Hepatocyte (in vitro differentiated cells): ENCODE measurements at regions not wholly inside any gene's neighbourhood (a gene's known extent, or its start where the extent isn't known, plus 50 kb on each side); places are given as distances from the start of the nearest gene placed in this dataset.

ENCODE experiments used
- DNase-seq: peaks from one replicate; pipeline ENCODE4 v3.0.0-alpha.2; 2016; ENCODE audit warnings: low spot score
- H2AFZ ChIP-seq: fragments of 200-600 bp; sonication (generic); 2 replicates; pipeline ENCODE4 v1.6.0; 2016; ENCODE audit warnings: antibody characterized with exemption, mild to moderate bottlenecking
- H3K27ac ChIP-seq: fragments of 200-600 bp; sonication (generic); 2 replicates; pipeline ENCODE4 v1.5.1; 2016; ENCODE audit warnings: mild to moderate bottlenecking
- H3K27me3 ChIP-seq: fragments of 200-600 bp; sonication (generic); 2 replicates; pipeline ENCODE4 v1.6.1; 2016
- H3K36me3 ChIP-seq: fragments of 200-600 bp; sonication (generic); replicated peaks from 2 replicates; pipeline ENCODE4 v1.5.1; 2016; ENCODE audit warnings: low read depth; ENCODE audit not compliant: insufficient read depth
- H3K4me1 ChIP-seq: fragments of 200-600 bp; sonication (generic); 2 replicates; pipeline ENCODE4 v1.5.1; 2016; ENCODE audit warnings: mild to moderate bottlenecking, moderate library complexity; ENCODE audit not compliant: insufficient read depth
- H3K4me2 ChIP-seq: fragments of 200-600 bp; sonication (generic); 2 replicates; pipeline ENCODE4 v1.6.0; 2016
- H3K4me3 ChIP-seq: fragments of 200-600 bp; sonication (generic); 2 replicates; pipeline ENCODE4 v1.5.1; 2016; ENCODE audit warnings: mild to moderate bottlenecking
- H3K79me2 ChIP-seq: fragments of 200-600 bp; sonication (generic); 2 replicates; pipeline ENCODE4 v1.6.0; 2017; ENCODE audit warnings: mild to moderate bottlenecking
- H3K9me2 ChIP-seq: fragments of 200-600 bp; sonication (generic); replicated peaks from 2 replicates; pipeline ENCODE4 v1.6.0; 2017; ENCODE audit warnings: mild to moderate bottlenecking; ENCODE audit not compliant: insufficient read depth
- H3K9me3 ChIP-seq: fragments of 200-600 bp; sonication (generic); 2 replicates; pipeline ENCODE4 v1.5.1; 2016; ENCODE audit warnings: low read depth, mild to moderate bottlenecking
- H4K20me1 ChIP-seq: fragments of 200-600 bp; sonication (generic); 2 replicates; pipeline ENCODE4 v1.6.0; 2016; ENCODE audit warnings: mild to moderate bottlenecking; ENCODE audit not compliant: insufficient read depth, poor library complexity, severe bottlenecking
- CTCF ChIP-seq: fragments of 200-600 bp; sonication (generic); IDR thresholded peaks from 2 replicates; pipeline ENCODE4 v1.5.1; 2016; ENCODE audit warnings: antibody characterized with exemption, mild to moderate bottlenecking; ENCODE audit not compliant: poor library complexity
- EZH2 ChIP-seq: fragments of 200-600 bp; sonication (generic); IDR thresholded peaks from 2 replicates; pipeline ENCODE4 v1.6.1; 2016; ENCODE audit warnings: antibody characterized with exemption, mild to moderate bottlenecking, borderline replicate concordance
- EZH2phosphoT487 ChIP-seq: fragments of 200-600 bp; sonication (generic); IDR thresholded peaks from one replicate; pipeline ENCODE4 v1.6.1; 2018; ENCODE audit warnings: antibody characterized with exemption, mild to moderate bottlenecking, low read depth, moderate library complexity; ENCODE audit not compliant: unreplicated experiment, severe bottlenecking
- WGBS: methylation state at CpG from one replicate; pipeline ENCODE4 v1.1.6; 2016; ENCODE audit warnings: low lambda C conversion rate; ENCODE audit errors: missing lambda C conversion rate; 5-methylcytosine and 5-hydroxymethylcytosine counted together

DNA sequence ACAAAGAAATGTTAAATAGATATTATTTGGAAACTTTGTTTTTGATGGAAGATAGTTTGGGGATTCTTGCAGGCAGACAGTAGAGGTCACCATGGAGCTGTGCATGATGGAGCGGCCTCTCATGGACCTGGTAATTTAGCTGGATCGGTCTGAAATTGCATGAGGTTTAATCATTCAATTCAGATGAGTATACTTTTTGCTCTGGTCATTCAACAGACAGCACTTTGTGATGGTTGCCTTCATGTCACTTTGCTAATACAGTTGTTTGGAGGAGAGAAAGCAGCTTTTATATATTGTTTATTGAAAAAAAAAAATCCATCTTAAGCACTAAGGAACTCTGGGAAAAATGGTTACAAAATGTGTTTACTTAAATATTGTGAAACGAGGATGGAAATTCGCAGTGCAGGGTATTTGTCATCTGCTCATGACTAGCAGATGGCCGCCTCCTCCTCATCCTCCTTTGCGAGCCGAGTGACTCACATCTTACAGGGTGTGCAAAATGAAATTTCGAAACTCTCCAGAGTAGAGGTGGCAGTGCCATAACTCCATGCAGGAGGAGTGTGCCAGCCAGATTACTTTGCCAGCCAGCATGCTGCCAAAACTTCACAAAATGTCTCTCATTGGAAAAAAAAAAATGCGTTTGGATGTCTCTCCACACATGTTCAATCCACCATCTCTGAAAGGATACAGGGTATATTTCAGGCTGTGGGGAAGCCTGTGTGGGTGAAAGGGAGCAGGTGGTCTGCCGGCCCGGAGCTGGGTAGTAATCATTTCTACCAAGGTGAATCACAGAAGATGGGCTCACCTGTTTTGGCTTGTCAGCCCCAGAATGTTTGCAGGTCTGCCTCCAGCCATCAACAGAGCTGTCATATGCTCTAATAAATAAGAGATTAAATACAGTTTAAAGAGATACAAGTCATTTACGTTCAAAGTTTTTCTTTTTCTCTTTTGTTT lies 314.9 kb upstream of the DIPK2B start:
- DNase-seq: peak; percentile 71

GRCh38 chrX:45513042-45513441 lies 312.4 kb upstream of the DIPK2B start:
- Histone ChIP-seq H4K20me1 (no peaks in the 10 kb centered on the region), H3K9me3 (no peaks in the 10 kb centered on the region), H3K4me3 (no peak overlapping the region), H3K4me1 (peaks cover 3% of the 10 kb centered on the region), H3K4me2 (no peak overlapping the region), H3K27ac (no peak overlapping the region), H3K79me2 (no peaks in the 10 kb centered on the region), H2AFZ (no peak overlapping the region), H3K27me3 (no peaks in the 10 kb centered on the region), H3K36me3 (no peaks in the 10 kb centered on the region), H3K9me2 (no peaks in the 10 kb centered on the region)
- DNase-seq: no peak
- TF ChIP-seq CTCF (no peak), EZH2 (no peak), EZH2phosphoT487 (no peak)
- WGBS: 77% methylated on average over 3 of the region's 3 CpGs

More for the DNA sequence above, 314.9 kb upstream of the DIPK2B start:
- H3K36me3 ChIP-seq: no peaks in the 10 kb centered on the region
- H3K4me1 ChIP-seq: peaks cover 3% of the 10 kb centered on the region
- no peak overlapping the region for H3K4me3 ChIP-seq
- H3K27ac ChIP-seq: peak overlapping the region; percentile 70
- TF ChIP-seq EZH2phosphoT487: no peak
- TF ChIP-seq CTCF: peak; percentile 62
- no peak for TF ChIP-seq EZH2
- no peak overlapping the region for H2AFZ ChIP-seq
- no peaks in the 10 kb centered on the region for H3K9me2 ChIP-seq
- peak overlapping the region; percentile 25 for H3K4me2 ChIP-seq
- H3K27me3 ChIP-seq: no peaks in the 10 kb centered on the region
- no peaks in the 10 kb centered on the region for H3K9me3 ChIP-seq
- H4K20me1 ChIP-seq: no peaks in the 10 kb centered on the region
- WGBS: 56% methylated on average over 12 of the region's 12 CpGs
- H3K79me2 ChIP-seq: no peaks in the 10 kb centered on the region

- Histone ChIP-seq H3K9me2 (no peaks in the 10 kb centered on the region), H3K36me3 (no peaks in the 10 kb centered on the region), H3K4me1 (peaks cover 19% of the 10 kb centered on the region), H3K27ac (peak overlapping the region; percentile 90), H4K20me1 (no peaks in the 10 kb centered on the region), H3K4me2 (no peak overlapping the region), H3K4me3 (no peak overlapping the region), H3K27me3 (no peaks in the 10 kb centered on the region), H3K9me3 (no peaks in the 10 kb centered on the region), H3K79me2 (no peaks in the 10 kb centered on the region), H2AFZ (no peak overlapping the region)
- TF ChIP-seq EZH2phosphoT487 (no peak), CTCF (no peak), EZH2 (no peak)
- WGBS: 82% methylated on average over 2 of the region's 2 CpGs
- no peak for DNase-seq
Measured at GRCh38 chrX:45508454-45508853, 307.8 kb upstream of the DIPK2B start.
